Posterior cingulate gyrus (tissue), 11 donors: ENCODE measurements at regions not wholly inside any gene's neighbourhood (a gene's known extent, or its start where the extent isn't known, plus 50 kb on each side); places are given as distances from the start of the nearest gene placed in this dataset.

Experiments
- DNase-seq, 10 donors: peaks; one replicate each; pipeline versions ENCODE4 v3.0.0 to v3.0.0-alpha.2; 2020 to 2021; ENCODE audit warnings: mixed read lengths in 3 of 10
- intact Hi-C: fragments of 100-400 bp; cut with DNase I; formaldehyde crosslinking; loops from one replicate; pipeline ENCODE4 v1.15.1; 2023

- no peak for DNase-seq
- intact Hi-C loops, result no loop called here
Measured at GRCh38 chr3:189099505-189100290, 72.1 kb upstream of the TPRG1 start.

- DNase-seq, result no peak
- intact Hi-C loops, result no loop called here
Measured at GRCh38 chr3:189100866-189101265, 70.9 kb upstream of the TPRG1 start.

- intact Hi-C loops, result no loop called here
- DNase-seq, result no peak
Measured at GRCh38 chr3:189101594-189101993, 70.2 kb upstream of the TPRG1 start.

- no peak for DNase-seq
- intact Hi-C loops, result no loop called here
Measured at GRCh38 chr3:189103208-189103607, 68.6 kb upstream of the TPRG1 start.

- intact Hi-C loops, result no loop called here
- no peak for DNase-seq
Measured at GRCh38 chr3:189108067-189108466, 63.7 kb upstream of the TPRG1 start.

- no peak for DNase-seq
- intact Hi-C loops, result no loop called here
Measured at GRCh38 chr3:189108735-189109134, 63.0 kb upstream of the TPRG1 start.

- DNase-seq, result no peak
- intact Hi-C loops, result no loop called here
Measured at GRCh38 chr3:189109145-189109544, 62.6 kb upstream of the TPRG1 start.

GRCh38 chr3:189117087-189117486 lies 54.7 kb upstream of the TPRG1 start:
- intact Hi-C loops, result no loop called here
- DNase-seq, result no peak

- intact Hi-C loops, result no loop called here
- no peak for DNase-seq
Measured at GRCh38 chr3:189118896-189119295, 52.9 kb upstream of the TPRG1 start.

- DNase-seq, result no peak
- intact Hi-C loops, result no loop called here
Measured at GRCh38 chr3:189119950-189120349, 51.8 kb upstream of the TPRG1 start.

- intact Hi-C loops, result no loop called here
- no peak for DNase-seq
Measured at GRCh38 chr3:189121092-189121491, 50.7 kb upstream of the TPRG1 start.
